T-helper 1 cell treated with Interleukin-12 subunit alpha and Interleukin-12 subunit beta and Interleukin-4 antibody, amounts not matched to agents 30 μg/mL and 1 μg/mL, for 36 hours (primary cell): ENCODE measurements at regions not wholly inside any gene's neighbourhood (a gene's known extent, or its start where the extent isn't known, plus 50 kb on each side); places are given as distances from the start of the nearest gene placed in this dataset.

Experiments used
- H3K27ac Mint-ChIP-seq: one replicate; pipeline ENCODE4 v1.8.0; 2021; ENCODE audit warnings: mild to moderate bottlenecking, mixed read lengths
- H3K27me3 Mint-ChIP-seq: one replicate; pipeline ENCODE4 v1.8.0; 2021; ENCODE audit warnings: low read depth, mixed read lengths
- H3K36me3 Mint-ChIP-seq: one replicate; pipeline ENCODE4 v1.8.0; 2021; ENCODE audit warnings: low read depth, mixed read lengths
- H3K4me1 Mint-ChIP-seq: one replicate; pipeline ENCODE4 v1.8.0; 2021; ENCODE audit warnings: low read depth, mixed read lengths
- H3K4me3 Mint-ChIP-seq: one replicate; pipeline ENCODE4 v1.8.0; 2021; ENCODE audit warnings: mild to moderate bottlenecking, moderate library complexity, mixed read lengths
- H3K9me3 Mint-ChIP-seq: one replicate; pipeline ENCODE4 v1.8.0; 2021; ENCODE audit warnings: mixed read lengths

DNA sequence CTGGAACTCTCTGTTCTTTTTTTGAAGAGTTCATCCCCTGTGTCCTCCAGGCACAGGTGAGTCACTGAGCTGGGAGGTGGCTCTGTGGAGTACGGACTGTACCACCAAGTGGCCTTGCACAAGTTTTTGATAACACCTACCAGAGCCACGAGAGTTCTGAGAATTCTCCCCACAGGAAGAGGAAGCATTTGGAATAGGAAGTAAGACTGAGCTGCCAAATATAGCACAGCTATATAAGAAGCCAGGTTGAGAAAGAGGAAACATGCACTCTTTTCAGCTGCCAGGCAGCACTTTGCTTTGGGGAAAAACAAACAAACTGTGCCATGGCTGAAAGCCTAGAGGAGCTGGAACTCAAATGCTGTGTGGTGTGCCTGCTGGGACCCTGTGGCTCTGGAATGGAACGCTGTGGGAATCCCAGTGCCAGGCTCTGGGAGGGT, 70.8 kb upstream of the RIPOR2 start:
- Mint-ChIP-seq H3K36me3 (peaks cover 2% of the 10 kb centered on the region), H3K9me3 (no peaks in the 10 kb centered on the region), H3K4me3 (peak overlapping the region; percentile 64), H3K27me3 (no peaks in the 10 kb centered on the region), H3K4me1 (peaks cover 59% of the 10 kb centered on the region), H3K27ac (peak overlapping the region; percentile 71)

DNA sequence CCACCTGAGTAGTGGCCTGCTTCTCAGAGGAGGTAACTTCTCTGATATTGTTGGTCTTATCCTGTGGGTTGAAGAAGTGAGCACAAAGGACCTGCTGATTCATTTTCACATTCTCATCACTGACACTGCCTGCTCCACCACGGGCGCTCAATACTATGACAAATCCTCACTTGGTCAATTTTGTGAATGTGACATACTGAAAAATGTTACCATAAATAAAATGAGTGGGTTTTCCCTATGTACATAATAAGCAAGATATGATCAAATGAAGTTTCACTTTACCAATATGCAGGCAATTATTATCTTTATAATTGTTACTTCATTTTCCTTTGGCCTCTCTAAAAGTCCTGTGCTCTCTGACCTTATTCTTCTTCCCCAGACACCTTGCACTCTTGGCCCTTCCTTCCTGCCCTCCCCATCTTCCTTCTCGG, 71.5 kb upstream of the RIPOR2 start:
- peaks cover 2% of the 10 kb centered on the region for H3K36me3 Mint-ChIP-seq
- H3K4me1 Mint-ChIP-seq, result peaks cover 59% of the 10 kb centered on the region
- H3K27me3 Mint-ChIP-seq, result no peaks in the 10 kb centered on the region
- peak overlapping the region; percentile 68 for H3K4me3 Mint-ChIP-seq
- peak overlapping the region; percentile 71 for H3K27ac Mint-ChIP-seq
- H3K9me3 Mint-ChIP-seq, result no peaks in the 10 kb centered on the region

DNA sequence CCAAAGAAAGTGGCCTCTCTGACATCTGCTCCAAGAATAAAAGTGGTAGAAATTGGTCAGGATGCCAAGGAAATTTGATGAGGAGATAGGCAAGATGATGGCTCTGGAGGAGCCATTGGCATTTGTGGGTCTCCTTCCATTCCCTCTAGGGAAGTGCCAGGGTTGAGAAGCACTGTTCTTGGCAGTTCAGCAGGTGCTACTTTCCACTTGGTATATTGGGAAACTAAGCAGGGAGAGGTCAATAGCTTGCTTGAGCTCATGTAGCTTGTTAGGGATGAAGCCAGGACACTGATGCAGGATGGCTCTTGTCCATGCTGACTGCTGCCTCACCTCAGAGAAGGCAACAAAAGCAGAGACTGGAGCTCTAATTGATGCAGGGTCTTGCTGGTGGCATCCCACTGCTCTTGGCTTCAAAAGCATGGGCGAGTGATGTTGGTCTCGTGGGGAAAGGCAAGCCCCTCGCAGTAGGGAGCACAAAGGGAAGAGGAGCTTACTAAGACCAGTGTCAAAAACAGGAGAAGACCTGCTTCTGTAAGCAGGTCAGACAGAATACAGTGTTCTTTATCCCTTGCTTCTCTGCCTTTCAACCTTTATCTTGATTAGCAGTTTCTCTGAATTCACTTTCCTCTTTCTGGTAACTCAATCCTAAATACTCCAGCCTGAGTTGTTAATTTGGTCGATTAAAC, 73.1 kb upstream of the RIPOR2 start:
- Mint-ChIP-seq H3K4me1 (peaks cover 58% of the 10 kb centered on the region), H3K4me3 (peak overlapping the region; percentile 50), H3K36me3 (peaks cover under 1% of the 10 kb centered on the region)

DNA sequence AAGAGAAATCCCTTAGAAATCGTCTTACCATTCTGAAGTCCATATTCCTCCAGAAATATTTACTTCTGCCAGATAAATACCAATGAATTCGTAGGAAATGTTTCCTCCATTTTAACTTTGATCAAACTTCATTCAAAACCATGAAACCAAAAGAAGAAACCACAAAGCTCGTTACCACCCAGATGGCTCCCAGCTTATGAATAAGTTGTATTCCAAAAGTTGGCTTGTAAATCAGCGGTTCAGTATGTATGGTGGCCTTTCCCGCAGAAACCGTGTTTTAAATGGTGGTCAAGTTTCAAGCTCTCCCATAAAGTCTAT, 73.6 kb upstream of the RIPOR2 start:
- Mint-ChIP-seq H3K9me3 (no peaks in the 10 kb centered on the region), H3K4me1 (peaks cover 54% of the 10 kb centered on the region), H3K36me3 (no peaks in the 10 kb centered on the region), H3K27me3 (no peaks in the 10 kb centered on the region), H3K4me3 (peak overlapping the region; percentile 50), H3K27ac (peak overlapping the region; percentile 77)

More for the DNA sequence above, 73.1 kb upstream of the RIPOR2 start:
- H3K27ac Mint-ChIP-seq, result peak overlapping the region; percentile 77
- H3K9me3 Mint-ChIP-seq, result no peaks in the 10 kb centered on the region
- H3K27me3 Mint-ChIP-seq, result no peaks in the 10 kb centered on the region

DNA sequence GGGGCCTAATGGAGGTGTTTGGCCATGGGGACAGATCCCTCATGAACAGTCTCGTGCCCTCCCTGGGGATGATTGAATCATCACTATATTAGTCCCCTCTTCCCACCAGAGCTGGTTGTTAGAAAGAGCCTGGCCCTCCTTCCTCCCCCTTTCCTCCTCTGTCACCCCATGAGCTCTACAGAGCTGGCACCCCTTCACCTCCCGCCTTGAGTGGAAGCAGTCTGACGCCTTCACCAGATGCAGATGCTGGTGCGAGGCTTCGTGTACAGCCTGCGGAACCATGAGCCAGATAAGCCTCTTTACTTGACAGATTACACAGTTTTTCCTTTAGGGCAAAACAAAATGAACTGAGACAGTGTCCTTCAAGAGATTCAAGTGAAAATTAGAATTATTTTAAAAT, 74.4 kb upstream of the RIPOR2 start:
- no peaks in the 10 kb centered on the region for H3K27me3 Mint-ChIP-seq
- no peaks in the 10 kb centered on the region for H3K36me3 Mint-ChIP-seq
- no peaks in the 10 kb centered on the region for H3K9me3 Mint-ChIP-seq
- no peak overlapping the region for H3K4me3 Mint-ChIP-seq
- H3K4me1 Mint-ChIP-seq, result peaks cover 51% of the 10 kb centered on the region
- peak overlapping the region; percentile 60 for H3K27ac Mint-ChIP-seq

DNA sequence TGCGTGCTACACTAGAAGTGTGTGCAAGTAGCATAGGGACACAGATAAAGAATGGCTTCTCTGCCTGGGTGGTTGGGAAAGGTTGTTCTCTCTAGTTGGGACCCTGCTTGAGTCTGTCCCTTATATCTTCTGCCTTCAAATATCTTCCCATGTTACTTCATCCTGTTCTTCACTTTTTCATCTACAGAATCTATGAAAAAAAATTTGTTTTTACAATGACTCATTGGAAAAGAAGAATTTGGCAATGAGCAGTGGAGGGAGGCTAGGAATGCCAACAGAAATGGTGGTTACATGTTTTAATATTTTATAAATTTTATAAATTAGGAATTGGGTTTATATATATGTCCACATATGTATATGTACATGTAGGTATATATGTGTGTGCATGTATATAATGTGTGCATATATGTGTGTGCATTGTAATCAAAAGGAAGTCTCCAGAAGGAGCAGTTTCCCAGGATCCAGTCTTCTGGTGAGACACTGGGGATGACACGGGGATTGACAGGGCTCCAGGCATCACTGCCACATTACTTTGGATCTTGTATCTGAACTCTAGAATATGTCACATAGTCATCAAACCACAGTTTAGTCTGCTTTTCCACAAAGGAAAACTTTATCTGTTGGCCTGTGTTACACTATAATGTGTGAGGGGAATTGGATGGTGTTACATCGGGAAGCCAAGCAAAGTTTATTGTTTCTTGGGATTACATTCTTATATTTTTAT, 75.3 kb upstream of the RIPOR2 start:
- Mint-ChIP-seq H3K27me3 (no peaks in the 10 kb centered on the region), H3K27ac (no peak overlapping the region), H3K4me1 (peaks cover 48% of the 10 kb centered on the region), H3K36me3 (peaks cover 1% of the 10 kb centered on the region), H3K9me3 (no peaks in the 10 kb centered on the region), H3K4me3 (no peak overlapping the region)

DNA sequence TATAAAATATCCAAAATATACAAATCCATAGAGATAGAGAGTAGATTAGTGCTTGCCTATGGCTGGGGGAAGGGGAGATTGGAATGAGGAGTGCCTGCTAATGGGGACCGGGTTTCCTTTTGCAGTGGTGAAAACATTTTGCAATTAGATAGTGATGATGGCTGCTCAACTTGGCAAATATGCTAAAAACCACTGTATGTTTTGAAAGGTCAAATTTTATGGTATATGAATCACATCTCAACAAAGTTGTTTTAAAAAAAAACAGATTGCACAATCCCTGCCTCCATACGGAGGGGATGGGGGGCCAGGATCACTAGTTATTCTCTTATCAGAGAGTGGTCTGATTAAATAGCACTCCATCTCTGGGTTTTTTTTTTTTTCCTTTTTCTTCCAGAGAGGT, 76.9 kb upstream of the RIPOR2 start:
- no peak overlapping the region for H3K4me3 Mint-ChIP-seq
- H3K9me3 Mint-ChIP-seq, result no peaks in the 10 kb centered on the region
- H3K4me1 Mint-ChIP-seq, result peaks cover 42% of the 10 kb centered on the region
- H3K27me3 Mint-ChIP-seq, result no peaks in the 10 kb centered on the region
- H3K36me3 Mint-ChIP-seq, result peaks cover 1% of the 10 kb centered on the region
- no peak overlapping the region for H3K27ac Mint-ChIP-seq

DNA sequence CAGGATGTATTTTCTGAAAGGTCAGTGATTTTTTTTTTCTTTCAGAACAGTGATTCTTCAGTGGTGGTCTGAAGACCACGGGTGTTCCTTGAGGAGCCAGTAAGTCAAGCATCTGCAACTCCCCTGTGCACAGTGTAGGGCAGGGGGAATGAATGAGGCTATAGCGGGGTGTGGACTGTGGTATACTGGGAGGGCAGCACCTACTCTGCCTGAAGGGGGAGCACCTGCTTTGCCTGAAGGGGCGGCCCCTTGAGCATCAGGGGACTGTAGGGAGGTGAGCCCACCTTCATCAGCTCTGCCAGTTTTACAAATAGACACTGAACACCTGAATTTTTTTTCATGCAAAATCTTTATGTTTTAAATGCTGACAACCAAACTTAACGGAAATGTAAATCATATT, 77.5 kb upstream of the RIPOR2 start:
- Mint-ChIP-seq H3K9me3 (no peaks in the 10 kb centered on the region), H3K4me1 (peaks cover 44% of the 10 kb centered on the region), H3K4me3 (no peak overlapping the region), H3K27me3 (no peaks in the 10 kb centered on the region), H3K36me3 (peaks cover 1% of the 10 kb centered on the region), H3K27ac (no peak overlapping the region)

DNA sequence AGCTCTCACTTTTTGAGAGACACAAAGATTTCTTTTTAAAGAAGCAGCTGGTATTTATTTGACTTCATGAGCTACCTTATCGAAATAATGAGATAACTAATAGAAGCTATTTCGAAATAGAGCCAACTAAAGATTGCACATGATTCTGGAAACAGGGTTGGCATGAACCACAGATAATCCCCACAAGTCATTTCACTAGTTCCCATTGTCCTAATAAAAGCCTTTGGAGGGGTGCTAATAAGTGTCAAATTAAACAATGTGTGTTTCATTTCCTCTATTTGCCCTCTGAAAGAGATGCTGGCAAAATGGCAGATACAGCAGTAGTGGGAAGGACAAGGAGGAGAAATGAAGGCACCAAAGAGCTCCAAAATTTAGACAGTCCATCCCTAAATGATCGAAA, 78.6 kb upstream of the RIPOR2 start:
- Mint-ChIP-seq H3K4me3 (no peak overlapping the region), H3K4me1 (peaks cover 34% of the 10 kb centered on the region), H3K27ac (no peak overlapping the region), H3K27me3 (no peaks in the 10 kb centered on the region), H3K9me3 (no peaks in the 10 kb centered on the region), H3K36me3 (peaks cover 1% of the 10 kb centered on the region)

DNA sequence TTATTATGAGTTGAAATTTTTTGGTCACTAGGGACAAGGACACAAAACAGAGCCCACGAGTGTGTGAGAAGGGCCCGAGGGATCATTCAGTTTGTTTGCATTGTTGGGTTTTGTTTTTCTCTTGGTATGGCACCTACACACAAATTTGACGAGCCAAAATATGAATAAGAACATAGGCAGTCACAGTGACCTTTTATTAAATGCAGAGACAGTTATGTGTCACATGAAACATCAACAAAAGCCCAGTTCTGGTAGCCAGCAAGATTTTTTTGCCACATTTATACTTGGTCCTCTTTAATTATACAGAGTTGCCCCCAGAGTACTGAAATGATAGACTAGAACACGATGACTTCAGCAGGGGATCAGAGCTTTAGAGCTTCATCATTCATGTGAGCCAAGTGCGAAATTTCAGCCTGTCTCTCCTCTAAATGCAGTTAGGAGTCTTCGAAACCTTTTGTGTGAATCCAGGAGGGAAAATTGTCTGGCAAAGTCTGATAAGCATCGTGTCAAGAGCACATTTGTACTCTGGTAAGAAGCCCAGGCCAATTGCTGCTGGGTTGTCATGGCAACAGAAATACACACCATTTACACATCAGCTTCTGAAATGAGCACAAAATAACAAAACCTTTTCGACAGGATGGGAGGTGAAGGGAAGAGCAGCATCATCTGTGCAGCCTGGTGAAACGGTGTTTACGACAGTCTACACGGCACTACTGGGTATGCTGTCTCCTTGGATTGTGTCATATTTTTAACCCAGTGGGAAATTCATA, 79.2 kb upstream of the RIPOR2 start:
- Mint-ChIP-seq H3K36me3 (peaks cover 1% of the 10 kb centered on the region), H3K27me3 (no peaks in the 10 kb centered on the region), H3K9me3 (no peaks in the 10 kb centered on the region), H3K4me3 (no peak overlapping the region), H3K27ac (peak overlapping the region; percentile 58), H3K4me1 (peaks cover 28% of the 10 kb centered on the region)

DNA sequence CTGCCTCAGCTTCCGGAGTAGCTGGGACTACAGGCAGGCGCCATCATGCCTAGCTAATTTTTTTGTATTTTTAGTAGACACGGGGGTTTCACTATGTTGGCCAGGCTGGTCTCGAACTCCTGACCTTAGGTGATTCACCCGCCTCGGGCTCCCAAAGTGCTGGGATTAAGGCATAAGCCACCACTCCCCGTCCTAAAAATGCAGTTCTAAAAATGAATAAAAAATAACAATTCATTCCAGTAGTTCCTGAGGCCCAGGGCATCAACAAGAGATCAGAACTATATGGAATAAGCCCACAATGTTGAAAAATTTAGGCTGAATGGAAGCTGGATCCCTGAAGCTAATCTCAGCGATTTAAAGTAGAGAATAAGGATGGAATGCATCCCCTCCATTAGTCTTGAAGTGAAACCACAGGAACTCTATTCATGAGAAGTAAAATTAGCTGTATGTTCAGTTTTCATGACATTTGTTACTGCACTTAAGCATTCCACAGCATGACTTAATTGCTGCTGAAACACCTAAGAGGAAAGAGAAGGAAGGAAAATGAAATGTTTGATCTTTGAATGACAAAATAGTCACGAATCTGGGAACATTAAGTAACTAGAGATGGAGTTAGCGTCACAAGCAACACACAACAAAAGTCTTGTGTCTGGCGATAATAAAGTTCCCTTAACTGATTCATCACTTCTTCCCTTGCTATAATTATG, 80.4 kb upstream of the RIPOR2 start:
- H3K27me3 Mint-ChIP-seq, result no peaks in the 10 kb centered on the region
- peaks cover 22% of the 10 kb centered on the region for H3K4me1 Mint-ChIP-seq
- H3K36me3 Mint-ChIP-seq, result peaks cover 1% of the 10 kb centered on the region
- no peak overlapping the region for H3K4me3 Mint-ChIP-seq
- H3K27ac Mint-ChIP-seq, result no peak overlapping the region
- no peaks in the 10 kb centered on the region for H3K9me3 Mint-ChIP-seq

DNA sequence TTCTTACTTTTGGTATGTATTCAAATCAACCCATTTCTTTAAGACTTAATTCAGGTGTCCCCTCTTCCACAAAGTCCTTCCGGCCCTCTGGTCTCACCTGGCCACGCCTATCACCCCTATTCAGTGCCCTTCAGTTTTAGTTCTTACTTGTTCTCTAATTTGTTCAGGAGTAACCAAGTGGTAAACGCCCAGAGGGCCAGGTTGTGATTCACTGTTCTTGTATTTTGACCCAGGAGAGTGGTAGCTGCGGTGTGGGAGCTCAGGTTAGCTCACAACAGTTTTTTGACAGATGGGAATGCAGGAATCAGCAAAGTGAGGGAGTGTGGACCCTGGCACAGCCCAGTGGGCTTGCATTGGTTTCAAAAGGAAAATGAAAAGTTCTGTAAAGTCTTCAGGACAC, 81.7 kb upstream of the RIPOR2 start:
- Mint-ChIP-seq H3K4me1 (peaks cover 24% of the 10 kb centered on the region), H3K27me3 (no peaks in the 10 kb centered on the region), H3K36me3 (peaks cover 1% of the 10 kb centered on the region), H3K4me3 (no peak overlapping the region), H3K9me3 (no peaks in the 10 kb centered on the region), H3K27ac (peak overlapping the region; percentile 37)

DNA sequence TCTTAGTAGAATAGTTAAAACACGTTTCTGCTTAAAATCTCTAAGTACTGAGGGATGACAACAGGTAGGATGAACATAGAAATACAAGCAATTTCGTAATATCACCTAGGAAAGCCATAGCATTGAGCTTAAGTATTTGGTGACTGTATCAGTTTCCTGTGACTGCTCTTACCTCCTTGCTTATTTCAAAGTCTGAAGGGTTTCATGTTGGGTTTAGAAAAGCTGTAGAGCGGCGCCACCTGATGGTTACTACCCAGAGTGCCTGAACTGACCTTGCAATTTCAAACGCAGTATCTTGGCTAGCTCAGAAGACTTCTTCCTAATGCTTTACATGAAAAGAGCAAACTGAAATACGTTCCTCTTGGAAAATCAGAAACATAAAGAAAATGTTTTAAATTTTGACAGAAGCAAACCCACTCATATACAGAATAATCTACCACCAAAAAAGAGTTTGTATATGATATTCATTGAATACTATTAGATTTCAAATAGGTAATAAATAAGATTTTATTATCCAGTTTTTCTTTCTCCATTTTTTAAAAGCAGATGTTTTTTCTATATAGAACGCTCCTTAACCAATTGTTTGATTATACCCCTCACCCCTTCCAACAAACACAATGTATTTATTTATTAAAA, 82.3 kb upstream of the RIPOR2 start:
- H3K4me1 Mint-ChIP-seq, result peaks cover 24% of the 10 kb centered on the region
- peak overlapping the region; percentile 23 for H3K27ac Mint-ChIP-seq
- no peak overlapping the region for H3K4me3 Mint-ChIP-seq
- no peaks in the 10 kb centered on the region for H3K27me3 Mint-ChIP-seq
- H3K36me3 Mint-ChIP-seq, result peaks cover 1% of the 10 kb centered on the region
- no peaks in the 10 kb centered on the region for H3K9me3 Mint-ChIP-seq

DNA sequence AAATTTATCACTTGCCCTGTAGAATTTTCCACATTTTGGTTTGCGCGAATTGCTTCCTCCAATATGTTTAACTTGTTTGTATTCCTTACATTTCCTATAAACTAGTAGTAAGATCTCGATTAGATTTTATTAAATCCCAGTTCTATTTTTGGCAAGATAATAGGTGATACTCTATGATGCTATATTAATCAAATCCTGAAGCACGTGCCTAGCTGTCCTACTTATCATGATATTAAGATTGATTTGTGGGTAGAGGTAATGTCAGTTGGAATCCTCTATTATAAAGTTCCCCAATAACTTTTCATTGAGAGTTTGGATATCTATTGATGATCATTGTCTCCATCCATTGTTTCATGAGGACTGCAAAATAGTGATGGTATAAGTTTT, 82.8 kb upstream of the RIPOR2 start:
- H3K36me3 Mint-ChIP-seq, result peaks cover 1% of the 10 kb centered on the region
- H3K9me3 Mint-ChIP-seq, result no peaks in the 10 kb centered on the region
- no peak overlapping the region for H3K27ac Mint-ChIP-seq
- no peaks in the 10 kb centered on the region for H3K27me3 Mint-ChIP-seq
- no peak overlapping the region for H3K4me3 Mint-ChIP-seq
- peaks cover 24% of the 10 kb centered on the region for H3K4me1 Mint-ChIP-seq
